A673 (cell line): ENCODE measurements at regions not wholly inside any gene's neighbourhood (a gene's known extent, or its start where the extent isn't known, plus 50 kb on each side); places are given as distances from the start of the nearest gene placed in this dataset.

Source experiments
- EZH2 ChIP-seq: fragments of 200-600 bp; sonication (generic); IDR thresholded peaks from 2 replicates; pipeline ENCODE4 v1.6.1; 2017; ENCODE audit warnings: borderline replicate concordance, low read depth, mild to moderate bottlenecking, mixed read lengths, antibody characterized with exemption, low read length; ENCODE audit not compliant: poor library complexity, severe bottlenecking
- TF ChIP-seq, protein P1 (sequence below): fragments of 300-800, 200-600 bp; sonication (generic); conservative IDR thresholded peaks from 2 replicates; pipeline ENCODE4 v1.5.1; 2017; ENCODE audit warnings: low read depth, mild to moderate bottlenecking, antibody characterized with exemption, low read length, moderate library complexity, mixed read lengths

DNA sequence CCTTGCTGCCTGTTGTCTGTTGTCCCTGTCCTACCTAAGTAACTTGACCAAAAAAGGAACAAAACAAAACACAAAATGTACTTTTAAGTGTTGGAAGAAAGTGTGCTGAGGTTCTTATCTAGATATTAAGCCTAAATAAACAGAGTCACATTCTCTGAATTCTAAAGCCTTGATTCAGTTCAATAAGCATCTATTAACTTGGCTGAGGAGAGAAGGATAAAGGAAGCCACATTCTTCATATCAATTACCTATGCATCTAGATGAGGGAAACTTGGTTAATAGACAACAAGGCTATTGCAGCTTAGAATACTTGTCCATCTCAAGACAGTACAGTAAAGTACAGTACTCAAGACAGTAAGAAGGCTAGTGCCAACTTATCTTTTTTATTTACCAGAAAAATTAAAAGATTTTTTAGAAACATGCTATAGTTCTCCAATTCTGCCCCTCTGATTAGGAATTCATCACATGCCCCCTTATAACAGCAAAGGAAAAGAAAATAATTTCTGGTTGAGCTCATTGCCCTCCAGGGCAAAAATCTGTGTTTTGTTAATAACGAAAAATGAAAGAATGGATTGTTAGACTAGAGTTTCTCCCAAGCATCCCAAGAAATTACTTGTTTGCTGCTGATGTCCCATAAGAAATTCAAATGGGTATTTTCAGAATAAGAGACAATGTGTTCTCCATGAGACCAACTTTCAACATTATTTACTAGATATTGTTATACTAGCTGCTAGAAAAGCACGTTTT lies 546.5 kb upstream of the SEMA3D start:
- TF ChIP-seq, protein P1, sequence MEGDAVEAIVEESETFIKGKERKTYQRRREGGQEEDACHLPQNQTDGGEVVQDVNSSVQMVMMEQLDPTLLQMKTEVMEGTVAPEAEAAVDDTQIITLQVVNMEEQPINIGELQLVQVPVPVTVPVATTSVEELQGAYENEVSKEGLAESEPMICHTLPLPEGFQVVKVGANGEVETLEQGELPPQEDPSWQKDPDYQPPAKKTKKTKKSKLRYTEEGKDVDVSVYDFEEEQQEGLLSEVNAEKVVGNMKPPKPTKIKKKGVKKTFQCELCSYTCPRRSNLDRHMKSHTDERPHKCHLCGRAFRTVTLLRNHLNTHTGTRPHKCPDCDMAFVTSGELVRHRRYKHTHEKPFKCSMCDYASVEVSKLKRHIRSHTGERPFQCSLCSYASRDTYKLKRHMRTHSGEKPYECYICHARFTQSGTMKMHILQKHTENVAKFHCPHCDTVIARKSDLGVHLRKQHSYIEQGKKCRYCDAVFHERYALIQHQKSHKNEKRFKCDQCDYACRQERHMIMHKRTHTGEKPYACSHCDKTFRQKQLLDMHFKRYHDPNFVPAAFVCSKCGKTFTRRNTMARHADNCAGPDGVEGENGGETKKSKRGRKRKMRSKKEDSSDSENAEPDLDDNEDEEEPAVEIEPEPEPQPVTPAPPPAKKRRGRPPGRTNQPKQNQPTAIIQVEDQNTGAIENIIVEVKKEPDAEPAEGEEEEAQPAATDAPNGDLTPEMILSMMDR = no peak
- no peak for TF ChIP-seq EZH2
